ENCODE measurements at regions not wholly inside any gene's neighbourhood (a gene's known extent, or its start where the extent isn't known, plus 50 kb on each side); places are given as distances from the start of the nearest gene placed in this dataset.
"Not testable (repeated sequence)": the region's sequence is repeated elsewhere in the genome, so short reads cannot be mapped to it uniquely, and the experiment has no call there.

DNA sequence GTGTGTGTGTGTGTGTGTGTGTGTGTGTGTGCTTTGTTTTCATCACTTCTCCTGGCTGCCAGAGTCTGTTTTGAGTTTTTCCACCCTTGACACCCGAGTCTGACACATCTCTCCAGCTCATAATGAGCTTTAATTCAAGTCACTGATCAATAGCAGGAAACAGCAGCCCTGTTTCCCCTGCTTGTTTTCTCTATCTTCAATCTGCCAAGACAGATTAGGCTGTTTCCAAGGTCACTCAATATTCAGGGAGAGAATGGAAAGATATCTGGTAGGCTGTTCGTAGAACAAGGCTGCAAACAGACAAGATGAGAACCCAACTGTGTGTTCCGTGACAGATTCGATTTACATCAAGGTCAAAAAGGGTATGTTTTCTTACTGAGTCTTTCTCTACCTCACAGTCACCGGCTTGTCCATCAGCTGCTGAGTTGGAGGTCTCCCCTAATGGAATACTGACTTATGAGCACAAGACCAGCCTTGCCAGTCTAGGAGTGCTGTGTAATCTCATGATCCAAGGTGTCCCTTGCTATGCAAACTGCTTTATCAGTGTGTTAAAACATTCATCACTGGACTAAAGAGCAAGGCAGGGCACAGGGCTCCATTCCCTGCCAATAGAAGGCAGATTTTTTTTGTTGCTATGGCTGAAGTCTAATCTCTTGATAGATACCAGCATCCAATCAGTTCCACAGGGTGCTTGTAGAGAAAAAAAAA is 187.9 kb upstream of the LMCD1 start:
- Histone ChIP-seq H2BK5ac (ENCODE audit: low read depth, low read length, poor library complexity, severe bottlenecking) (no peak overlapping the region), H3K9ac (ENCODE audit: low read length) (no peak overlapping the region), H2BK120ac (ENCODE audit: low read depth, low read length) (no peak overlapping the region), H3K9me3 (ENCODE audit: control insufficient read depth, low read length) (peaks cover 5% of the 10 kb centered on the region), H2AFZ (ENCODE audit: low read depth, low read length) (no peak overlapping the region), H4K8ac (ENCODE audit: low read length) (no peak overlapping the region), H3K18ac (ENCODE audit: low read depth in 1 of 2, low read length in 2 of 2) (no peak overlapping the region), H3K4me2 (ENCODE audit: low read length, poor library complexity, severe bottlenecking) (no peak overlapping the region), H3K27me3 (ENCODE audit: control insufficient read depth in 1 of 2, insufficient read depth in 1 of 2, low read length in 2 of 2) (no peaks in the 10 kb centered on the region), H2AK5ac (ENCODE audit: low read length, severe bottlenecking) (no peak overlapping the region), H3K27ac (ENCODE audit: low read length, poor library complexity, severe bottlenecking) (no peak overlapping the region), H2BK12ac (ENCODE audit: low read length in 2 of 2) (no peak overlapping the region), H3K14ac (ENCODE audit: low read length in 2 of 2) (no peak overlapping the region), H3K4me3 (ENCODE audit: insufficient read depth in 1 of 2, low read depth in 1 of 2, low read length in 2 of 2) (no peak overlapping the region), H2BK15ac (ENCODE audit: low read depth, poor library complexity, severe bottlenecking) (no peak overlapping the region), H3K79me1 (replicated peaks; ENCODE audit: low read length, poor library complexity, severe bottlenecking) (no peaks in the 10 kb centered on the region), H3K36me3 (ENCODE audit: control insufficient read depth in 1 of 2, insufficient read depth in 2 of 2, low read depth in 1 of 2, low read length in 2 of 2) (no peaks in the 10 kb centered on the region), H3K23ac (ENCODE audit: low read length in 2 of 2) (no peak overlapping the region), H4K91ac (ENCODE audit: low read length) (no peak overlapping the region), H3K4ac (ENCODE audit: low read depth in 1 of 2, low read length in 2 of 2) (no peak overlapping the region), H3K4me1 (ENCODE audit: control insufficient read depth, insufficient read depth, low read depth, low read length) (no peaks in the 10 kb centered on the region)
- 75% methylated on average over 5 of the region's 5 CpGs for WGBS
- DNase-seq: no peak

- not testable (repeated sequence) for H3K23ac ChIP-seq (ENCODE audit: low read length in 2 of 2); H3K14ac ChIP-seq (ENCODE audit: low read length in 2 of 2); H2AK5ac ChIP-seq (ENCODE audit: low read length, severe bottlenecking); H4K91ac ChIP-seq (ENCODE audit: low read length); H3K4me1 ChIP-seq (ENCODE audit: control insufficient read depth, insufficient read depth, low read depth, low read length); H2BK12ac ChIP-seq (ENCODE audit: low read length in 2 of 2); H3K4me2 ChIP-seq (ENCODE audit: low read length, poor library complexity, severe bottlenecking); H2BK5ac ChIP-seq (ENCODE audit: low read depth, low read length, poor library complexity, severe bottlenecking); H3K4me3 ChIP-seq (ENCODE audit: insufficient read depth in 1 of 2, low read depth in 1 of 2, low read length in 2 of 2); H4K8ac ChIP-seq (ENCODE audit: low read length); H2BK120ac ChIP-seq (ENCODE audit: low read depth, low read length); H3K9me3 ChIP-seq (ENCODE audit: control insufficient read depth, low read length); H3K18ac ChIP-seq (ENCODE audit: low read depth in 1 of 2, low read length in 2 of 2); H3K4ac ChIP-seq (ENCODE audit: low read depth in 1 of 2, low read length in 2 of 2); H3K27ac ChIP-seq (ENCODE audit: low read length, poor library complexity, severe bottlenecking); H3K27me3 ChIP-seq (ENCODE audit: control insufficient read depth in 1 of 2, insufficient read depth in 1 of 2, low read length in 2 of 2); H2BK15ac ChIP-seq (ENCODE audit: low read depth, poor library complexity, severe bottlenecking); H3K36me3 ChIP-seq (ENCODE audit: control insufficient read depth in 1 of 2, insufficient read depth in 2 of 2, low read depth in 1 of 2, low read length in 2 of 2); H2AFZ ChIP-seq (ENCODE audit: low read depth, low read length); H3K79me1 ChIP-seq (replicated peaks; ENCODE audit: low read length, poor library complexity, severe bottlenecking); H3K9ac ChIP-seq (ENCODE audit: low read length); DNase-seq
- WGBS: 92% methylated on average over 3 of the region's 3 CpGs
Measured at GRCh38 chr3:8315526-8315925, 186.1 kb upstream of the LMCD1 start.

DNA sequence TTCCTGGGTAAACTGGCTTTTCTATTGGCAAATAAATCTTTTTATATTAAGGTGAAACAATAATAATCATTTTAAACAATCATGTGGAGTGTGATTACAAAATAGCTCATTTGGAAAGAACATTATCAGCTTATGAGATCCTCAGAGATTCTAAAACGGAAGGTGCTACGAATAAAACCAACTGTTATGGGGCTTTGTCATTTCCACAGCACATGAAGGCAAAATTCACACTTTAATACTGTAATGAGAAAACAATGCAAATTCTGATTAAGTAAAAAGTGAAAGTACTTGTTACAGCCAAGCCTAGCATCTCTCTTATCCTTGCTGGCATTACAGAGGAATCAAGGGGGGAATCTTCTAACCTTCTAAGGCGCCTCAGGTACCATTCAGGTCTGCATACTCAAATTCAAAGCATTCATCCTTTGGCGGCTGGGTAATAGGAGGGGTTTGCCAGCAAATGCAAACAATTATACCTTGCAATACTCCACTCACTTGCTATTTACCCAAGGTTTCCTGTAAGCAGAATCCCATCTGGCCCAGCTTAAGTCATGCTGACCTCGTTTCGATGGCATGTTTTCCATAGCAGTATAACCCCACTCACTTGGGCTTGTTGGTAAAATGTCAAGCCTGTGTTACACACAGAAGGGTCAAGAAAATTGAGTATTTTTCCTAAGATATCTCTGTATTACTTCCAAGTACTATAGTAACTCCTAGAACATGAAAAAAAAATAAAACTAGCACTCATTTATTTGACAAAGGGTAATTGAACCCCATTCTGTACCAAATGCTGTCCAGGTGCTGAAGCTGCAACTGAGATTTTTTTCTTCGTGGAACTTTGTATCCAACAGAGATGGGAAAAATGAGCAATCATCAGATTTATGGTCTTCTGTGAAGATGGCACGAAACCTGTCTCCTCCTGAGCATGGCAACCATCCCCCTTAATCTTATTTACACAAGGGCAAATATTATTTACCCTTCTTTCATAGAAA is 183.7 kb upstream of the LMCD1 start:
- Histone ChIP-seq H2BK5ac (ENCODE audit: low read depth, low read length, poor library complexity, severe bottlenecking) (no peak overlapping the region), H3K14ac (ENCODE audit: low read length in 2 of 2) (no peak overlapping the region), H3K36me3 (ENCODE audit: control insufficient read depth in 1 of 2, insufficient read depth in 2 of 2, low read depth in 1 of 2, low read length in 2 of 2) (no peaks in the 10 kb centered on the region), H3K27ac (ENCODE audit: low read length, poor library complexity, severe bottlenecking) (no peak overlapping the region), H2BK120ac (ENCODE audit: low read depth, low read length) (no peak overlapping the region), H4K91ac (ENCODE audit: low read length) (no peak overlapping the region), H3K4me1 (ENCODE audit: control insufficient read depth, insufficient read depth, low read depth, low read length) (no peaks in the 10 kb centered on the region), H3K4me2 (ENCODE audit: low read length, poor library complexity, severe bottlenecking) (no peak overlapping the region), H2BK15ac (ENCODE audit: low read depth, poor library complexity, severe bottlenecking) (no peak overlapping the region), H2AK5ac (ENCODE audit: low read length, severe bottlenecking) (no peak overlapping the region), H3K27me3 (ENCODE audit: control insufficient read depth in 1 of 2, insufficient read depth in 1 of 2, low read length in 2 of 2) (no peaks in the 10 kb centered on the region), H3K9ac (ENCODE audit: low read length) (no peak overlapping the region), H2BK12ac (ENCODE audit: low read length in 2 of 2) (no peak overlapping the region), H3K4me3 (ENCODE audit: insufficient read depth in 1 of 2, low read depth in 1 of 2, low read length in 2 of 2) (peak overlapping the region in 1 of 2 experiments; percentile 49), H2AFZ (ENCODE audit: low read depth, low read length) (no peak overlapping the region), H4K8ac (ENCODE audit: low read length) (no peak overlapping the region), H3K79me1 (replicated peaks; ENCODE audit: low read length, poor library complexity, severe bottlenecking) (no peaks in the 10 kb centered on the region), H3K18ac (ENCODE audit: low read depth in 1 of 2, low read length in 2 of 2) (no peak overlapping the region), H3K4ac (ENCODE audit: low read depth in 1 of 2, low read length in 2 of 2) (no peak overlapping the region), H3K9me3 (ENCODE audit: control insufficient read depth, low read length) (no peaks in the 10 kb centered on the region), H3K23ac (ENCODE audit: low read length in 2 of 2) (no peak overlapping the region)
- peak; percentile 8 for DNase-seq
- 82% methylated on average over 5 of the region's 8 CpGs for WGBS

DNA sequence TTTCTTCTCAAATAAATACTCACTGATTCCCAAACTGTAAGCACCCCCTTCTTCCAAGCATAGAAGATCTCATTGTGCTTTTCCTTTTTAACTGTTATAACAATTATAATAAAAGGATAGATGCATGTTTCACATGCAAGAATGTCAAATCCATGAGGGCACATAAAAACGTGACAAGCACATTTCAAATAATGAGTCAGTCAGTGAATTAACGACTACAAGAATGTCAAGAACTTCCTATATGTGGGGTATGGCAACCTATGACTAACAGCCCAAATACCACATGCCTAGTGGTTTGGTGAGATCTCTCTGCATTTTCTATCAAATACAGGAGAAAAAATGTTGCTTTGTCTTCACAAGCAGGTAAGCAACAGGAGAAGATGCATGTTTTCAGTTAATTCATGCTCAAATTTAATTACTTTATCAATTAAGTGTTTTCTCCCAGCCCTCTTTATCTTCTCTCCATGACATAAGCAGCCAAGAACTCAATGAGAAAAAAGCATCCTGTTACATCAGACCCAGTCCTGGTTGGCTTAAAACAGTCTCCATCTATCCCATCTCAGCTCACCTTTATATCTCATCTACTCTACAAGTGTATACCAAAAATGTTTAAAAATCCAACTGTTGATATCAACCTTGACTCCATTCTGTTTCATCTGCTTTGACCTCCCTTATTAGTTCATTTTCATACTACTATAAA is 181.5 kb upstream of the LMCD1 start:
- Histone ChIP-seq H3K27me3 (ENCODE audit: control insufficient read depth in 1 of 2, insufficient read depth in 1 of 2, low read length in 2 of 2) (no peaks in the 10 kb centered on the region), H2BK120ac (ENCODE audit: low read depth, low read length) (no peak overlapping the region), H4K91ac (ENCODE audit: low read length) (no peak overlapping the region), H2BK5ac (ENCODE audit: low read depth, low read length, poor library complexity, severe bottlenecking) (no peak overlapping the region), H2BK15ac (ENCODE audit: low read depth, poor library complexity, severe bottlenecking) (no peak overlapping the region), H2BK12ac (ENCODE audit: low read length in 2 of 2) (no peak overlapping the region), H3K27ac (ENCODE audit: low read length, poor library complexity, severe bottlenecking) (peak overlapping the region; percentile 19), H3K4ac (ENCODE audit: low read depth in 1 of 2, low read length in 2 of 2) (no peak overlapping the region), H3K23ac (ENCODE audit: low read length in 2 of 2) (no peak overlapping the region), H3K14ac (ENCODE audit: low read length in 2 of 2) (no peak overlapping the region), H2AFZ (ENCODE audit: low read depth, low read length) (no peak overlapping the region), H3K4me1 (ENCODE audit: control insufficient read depth, insufficient read depth, low read depth, low read length) (no peaks in the 10 kb centered on the region), H3K9ac (ENCODE audit: low read length) (no peak overlapping the region), H3K18ac (ENCODE audit: low read depth in 1 of 2, low read length in 2 of 2) (no peak overlapping the region), H2AK5ac (ENCODE audit: low read length, severe bottlenecking) (no peak overlapping the region), H3K9me3 (ENCODE audit: control insufficient read depth, low read length) (no peaks in the 10 kb centered on the region), H3K79me1 (replicated peaks; ENCODE audit: low read length, poor library complexity, severe bottlenecking) (no peaks in the 10 kb centered on the region), H3K4me2 (ENCODE audit: low read length, poor library complexity, severe bottlenecking) (no peak overlapping the region), H4K8ac (ENCODE audit: low read length) (no peak overlapping the region), H3K36me3 (ENCODE audit: control insufficient read depth in 1 of 2, insufficient read depth in 2 of 2, low read depth in 1 of 2, low read length in 2 of 2) (no peaks in the 10 kb centered on the region), H3K4me3 (ENCODE audit: insufficient read depth in 1 of 2, low read depth in 1 of 2, low read length in 2 of 2) (no peak overlapping the region)
- DNase-seq: peak; percentile 35
- 0% methylated on average over 1 of the region's 2 CpGs for WGBS

All from mesenchymal stem cell (in vitro differentiated cells and primary cell).